ENCODE measurements at regions not wholly inside any gene's neighbourhood (a gene's known extent, or its start where the extent isn't known, plus 50 kb on each side); places are given as distances from the start of the nearest gene placed in this dataset.
A peak's percentile ranks its signal among the peaks of the same experiment; 100 is the strongest.
"Not testable (repeated sequence)": the region's sequence is repeated elsewhere in the genome, so short reads cannot be mapped to it uniquely, and the experiment has no call there.

DNA sequence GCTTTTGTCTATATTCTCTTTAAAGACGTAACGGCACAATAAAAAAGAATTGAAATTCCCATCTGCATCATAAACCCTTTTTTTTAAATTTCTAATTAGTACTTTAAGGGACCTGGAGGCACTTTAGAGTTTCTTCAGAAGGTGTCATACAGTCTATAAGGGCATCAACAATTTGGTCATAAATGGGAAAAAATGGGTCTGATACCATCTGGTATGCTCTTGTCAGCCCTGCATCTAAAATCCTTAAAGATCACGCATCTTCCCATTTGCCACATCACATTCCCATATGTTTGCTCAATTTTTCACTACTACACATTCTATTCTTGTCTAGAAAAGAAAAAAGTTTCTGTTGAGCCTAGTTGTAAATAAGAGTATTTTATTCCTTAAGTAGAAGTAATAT is 53.8 kb downstream of the COX7C start:
- no peak for DNase-seq

DNA sequence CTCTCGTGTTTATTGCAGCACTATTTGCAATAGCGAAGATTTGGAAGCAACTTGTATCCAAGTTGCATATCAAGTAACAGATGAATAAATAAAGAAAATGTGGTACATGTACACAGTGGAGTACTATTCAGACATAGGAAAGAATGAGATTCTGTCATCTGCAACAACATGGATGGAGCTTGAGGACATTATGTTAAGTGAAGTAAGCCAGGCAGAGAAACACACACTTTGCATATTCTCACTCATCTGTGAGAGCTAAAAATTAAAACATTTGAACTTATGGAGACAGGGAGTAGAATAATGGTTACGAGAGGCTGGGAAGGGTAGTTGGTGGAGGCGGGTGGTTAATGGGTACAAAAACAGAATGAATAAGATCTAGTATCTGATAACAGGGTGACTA is 56.3 kb downstream of the COX7C start:
- no peak for DNase-seq

DNA sequence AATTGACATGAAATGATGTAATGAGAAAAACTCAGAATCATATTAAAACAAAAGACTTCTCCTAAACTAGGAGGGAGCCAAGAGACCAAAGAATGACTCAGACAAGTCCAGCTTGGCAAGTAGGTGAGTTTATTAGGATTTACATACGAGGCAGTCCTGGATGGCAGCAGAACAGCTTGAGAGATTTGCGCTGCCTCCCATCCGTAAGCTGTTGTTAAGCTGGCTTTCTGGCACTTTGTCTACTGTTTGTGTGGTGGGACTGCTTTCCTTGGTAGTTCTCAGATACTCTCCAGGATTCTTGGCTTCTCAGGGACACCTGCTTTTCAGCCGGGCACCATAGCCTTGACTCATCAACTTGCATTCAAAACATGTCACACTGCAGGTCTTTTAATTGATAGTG is 57.6 kb downstream of the COX7C start:
- DNase-seq = no peak

DNA sequence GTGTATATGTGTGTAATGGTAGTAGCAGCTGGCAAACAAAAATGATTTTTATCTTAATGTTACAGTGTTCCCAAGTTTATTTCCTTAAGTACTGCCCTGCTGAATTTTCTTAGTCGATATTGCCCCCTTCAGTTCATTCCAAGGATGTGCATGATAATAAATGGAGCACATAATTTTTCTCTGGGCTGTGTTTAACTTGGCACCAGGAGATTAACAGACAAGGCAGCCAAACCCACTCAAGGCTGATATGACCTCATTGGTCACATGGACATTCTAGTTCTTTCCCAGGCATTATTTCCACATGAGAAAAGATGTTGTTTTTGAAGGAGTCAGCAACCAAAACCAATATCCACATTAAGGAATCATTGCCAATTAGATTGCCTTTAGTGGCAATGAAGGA is 61.8 kb downstream of the COX7C start:
- DNase-seq = peak; percentile 50

DNA sequence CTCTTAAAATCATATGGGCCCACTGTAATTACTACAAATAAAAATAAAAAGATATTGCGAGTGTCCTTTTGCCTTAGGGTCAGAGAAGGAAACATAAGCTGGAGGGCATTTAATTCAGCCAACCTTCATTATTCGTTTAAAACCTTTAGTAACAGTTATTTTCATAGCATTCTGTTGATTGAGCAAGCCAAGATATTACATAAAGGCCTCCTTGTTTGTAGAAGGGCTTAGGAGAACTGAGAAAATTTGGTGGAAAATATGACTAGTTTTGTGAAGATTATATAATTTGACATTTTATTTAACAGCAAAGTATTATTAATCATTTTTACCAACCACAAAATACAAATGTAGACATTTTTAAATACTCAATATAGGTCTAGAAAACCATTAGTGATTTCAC is 62.2 kb downstream of the COX7C start:
- DNase-seq = no peak

DNA sequence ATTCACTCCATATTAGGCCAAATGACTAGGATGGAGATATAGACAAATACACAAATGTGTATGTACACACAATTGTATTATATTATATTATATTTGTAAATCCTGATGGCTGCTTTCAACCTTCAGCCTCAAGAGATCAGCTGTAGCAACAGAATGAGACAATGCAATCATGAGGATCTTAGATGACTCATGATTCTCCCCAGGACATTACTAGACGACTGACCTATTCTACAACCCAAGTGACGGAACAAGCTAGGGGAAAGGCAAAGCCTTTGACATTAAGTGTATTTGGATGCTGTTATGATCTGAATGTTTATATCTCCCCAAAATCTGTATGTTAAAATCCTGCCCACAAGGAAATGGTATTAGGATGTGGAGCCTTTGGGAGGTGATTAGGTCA is 66.5 kb downstream of the COX7C start:
- DNase-seq = no peak

DNA sequence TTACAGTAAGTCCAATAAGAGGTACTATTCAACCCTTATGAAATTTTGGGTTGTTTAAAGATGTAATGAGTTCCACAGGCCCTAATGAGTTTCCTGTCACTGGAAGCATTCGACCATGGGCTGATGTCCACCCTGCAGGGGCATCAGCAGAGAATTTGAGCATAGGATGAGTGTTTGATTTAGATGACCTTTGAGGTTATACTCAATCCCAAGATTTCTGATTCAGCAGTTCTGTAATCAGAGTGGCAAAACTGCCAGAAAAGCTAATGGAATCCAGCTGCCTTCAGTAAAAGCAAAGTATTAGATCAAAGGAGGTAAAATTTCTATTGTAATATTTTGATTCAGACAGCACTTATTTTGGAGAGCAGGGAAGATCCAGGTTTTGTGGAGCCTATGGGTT is 68.3 kb downstream of the COX7C start:
- DNase-seq = no peak

DNA sequence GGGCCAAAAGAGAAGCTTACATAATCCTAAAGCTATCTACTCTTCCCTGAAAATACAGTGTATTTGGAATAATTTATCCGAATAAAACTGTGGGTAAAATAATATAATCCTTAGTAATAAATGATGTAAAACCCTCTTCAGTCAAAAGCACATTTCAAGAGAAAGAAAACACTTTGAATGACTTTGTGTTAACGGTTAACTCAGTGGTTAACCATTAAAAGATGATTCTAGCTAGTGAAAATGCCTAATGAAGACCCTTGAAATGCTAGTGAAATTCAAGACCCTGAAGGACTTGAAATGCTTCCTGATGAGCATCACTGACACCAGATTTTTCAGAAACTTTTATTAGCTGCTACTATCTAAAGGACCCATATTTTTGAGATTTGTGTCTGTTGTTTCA is 70.7 kb downstream of the COX7C start:
- peak; percentile 5 for DNase-seq

DNA sequence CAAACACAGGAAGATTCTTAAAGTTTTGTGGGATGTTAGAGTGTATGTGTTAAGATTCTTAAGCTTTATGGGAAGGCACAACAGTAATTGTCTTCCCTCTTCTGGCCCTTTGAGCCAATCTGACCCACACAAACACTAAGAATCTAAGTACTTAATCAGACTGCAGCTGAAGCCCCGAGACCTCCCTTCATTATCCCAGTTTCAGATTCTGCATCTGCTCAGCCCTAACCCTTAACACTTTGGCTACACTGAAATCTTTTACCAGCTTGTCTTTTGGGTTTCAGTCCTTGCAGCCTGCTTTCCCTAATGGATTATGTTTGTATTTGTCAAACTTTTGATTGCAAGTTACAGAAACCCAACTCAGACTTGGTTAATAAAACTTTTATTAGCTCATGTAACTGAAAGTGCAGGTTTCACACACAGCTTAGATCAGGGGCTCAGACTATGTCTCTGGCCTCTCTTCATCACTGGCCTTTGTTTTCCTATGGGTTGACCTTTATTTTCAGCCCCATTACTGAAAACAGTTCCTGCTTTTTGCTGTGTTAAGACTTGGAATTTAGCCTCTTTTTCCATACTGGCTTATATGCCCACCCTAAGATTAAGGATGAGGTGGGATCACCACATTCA is 71.5 kb downstream of the COX7C start:
- no peak for DNase-seq

DNA sequence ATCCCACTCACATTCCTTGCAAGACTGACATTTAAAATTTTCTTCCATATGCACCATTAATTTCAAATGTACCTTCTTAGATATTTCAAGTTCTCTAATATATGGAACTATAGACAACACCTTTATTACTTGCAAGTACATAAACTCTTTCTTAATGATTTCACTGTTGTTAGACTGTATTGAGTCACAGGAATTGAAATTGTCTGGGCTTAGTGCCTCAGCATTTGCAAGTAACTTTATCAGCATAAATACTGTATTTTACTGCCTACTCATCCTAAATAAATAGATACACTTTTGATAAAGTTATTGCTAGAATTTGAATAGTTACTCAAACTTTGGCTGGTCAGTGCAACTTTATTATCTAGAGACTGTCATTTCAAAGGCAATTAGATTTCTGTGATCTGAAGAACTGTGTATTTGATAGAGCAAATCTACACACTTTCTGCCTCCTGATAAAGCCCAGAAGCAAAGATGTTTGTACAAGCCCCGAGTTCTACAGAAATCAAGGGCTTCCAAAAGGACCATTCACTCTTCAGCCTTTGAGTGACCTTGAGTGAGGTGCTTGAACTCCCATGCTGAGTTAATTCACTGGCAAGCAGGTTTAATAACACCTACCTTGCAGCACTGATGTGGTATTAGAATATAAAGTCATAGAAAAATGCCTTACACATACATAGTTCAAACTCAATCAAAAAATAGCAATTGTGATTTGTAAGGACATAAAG is 91.6 kb downstream of the COX7C start:
- no peak for DNase-seq

DNA sequence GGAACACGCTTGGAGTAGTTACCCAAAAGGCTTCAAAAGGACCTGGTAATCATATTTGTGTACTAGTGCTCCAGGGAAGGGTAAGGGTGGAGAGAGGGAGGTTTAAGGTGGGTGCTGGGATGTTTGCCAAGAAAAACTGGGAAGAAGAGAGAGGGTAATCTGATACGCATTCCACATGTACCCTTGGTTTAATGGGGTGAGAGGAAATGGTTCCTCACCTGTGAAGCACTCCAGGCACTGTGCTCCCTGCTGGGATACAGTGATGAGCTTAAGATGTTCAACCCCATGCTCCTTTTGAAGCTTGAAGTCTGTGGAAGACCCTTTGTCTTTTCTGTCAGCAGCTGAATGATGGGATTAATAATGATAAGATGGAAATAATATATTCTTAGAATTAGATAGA is 98.4 kb downstream of the COX7C start:
- DNase-seq = no peak

DNA sequence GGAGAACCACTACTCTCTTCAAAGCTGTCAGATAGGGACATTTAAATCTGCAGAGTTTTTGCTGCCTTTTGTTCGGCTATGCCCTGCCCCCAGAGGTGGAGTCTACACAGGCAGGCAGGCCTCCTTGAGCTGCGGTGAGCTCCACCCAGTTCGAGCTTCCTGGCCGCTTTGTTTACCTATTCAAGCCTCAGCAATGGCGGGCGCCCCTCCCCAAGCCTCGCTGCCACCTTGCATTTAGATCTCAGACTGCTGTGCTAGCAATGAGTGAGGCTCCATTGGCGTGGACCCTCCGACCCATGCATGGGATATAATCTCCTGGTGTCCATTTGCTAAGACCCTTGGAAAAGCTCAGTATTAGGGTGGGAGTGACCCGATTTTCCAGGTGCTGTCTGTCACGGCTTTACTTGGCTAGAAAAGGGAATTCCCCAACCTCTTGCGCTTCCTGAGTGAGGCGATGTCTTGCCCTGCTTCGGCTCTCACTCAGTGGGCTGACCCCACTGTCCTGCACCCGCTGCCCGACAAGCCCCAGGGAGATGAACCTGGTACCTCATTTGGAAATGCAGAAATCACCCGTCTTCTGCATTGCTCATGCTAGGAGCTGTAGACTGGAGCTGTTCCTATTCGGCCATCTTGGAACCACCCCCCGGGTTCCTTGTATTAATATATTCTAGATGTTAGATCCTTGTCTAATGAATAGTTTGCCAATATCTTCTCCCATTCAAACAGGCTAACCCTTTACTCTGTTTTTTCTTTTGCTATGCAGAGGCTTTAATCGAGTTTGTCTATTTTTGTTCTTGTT is 113.8 kb downstream of the COX7C start:
- not testable (repeated sequence) for DNase-seq

DNA sequence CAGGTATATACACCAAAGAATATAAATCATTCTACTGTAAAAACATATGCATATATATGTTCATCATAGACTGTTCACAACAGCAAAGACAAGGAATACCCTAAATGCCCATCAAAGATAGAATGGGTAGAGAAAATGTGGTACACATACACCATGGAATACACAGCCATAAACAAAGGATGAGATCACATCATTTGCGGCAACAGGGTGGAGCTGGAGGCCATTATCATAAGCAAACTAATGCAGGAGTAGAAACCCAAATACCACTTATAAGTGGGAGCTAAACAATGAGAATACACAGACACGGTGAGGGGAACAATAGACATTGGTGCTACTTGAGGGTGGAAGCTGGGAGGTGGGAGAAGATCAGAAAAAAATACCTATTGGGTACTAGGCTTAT is 117.6 kb downstream of the COX7C start:
- no peak for DNase-seq

DNA sequence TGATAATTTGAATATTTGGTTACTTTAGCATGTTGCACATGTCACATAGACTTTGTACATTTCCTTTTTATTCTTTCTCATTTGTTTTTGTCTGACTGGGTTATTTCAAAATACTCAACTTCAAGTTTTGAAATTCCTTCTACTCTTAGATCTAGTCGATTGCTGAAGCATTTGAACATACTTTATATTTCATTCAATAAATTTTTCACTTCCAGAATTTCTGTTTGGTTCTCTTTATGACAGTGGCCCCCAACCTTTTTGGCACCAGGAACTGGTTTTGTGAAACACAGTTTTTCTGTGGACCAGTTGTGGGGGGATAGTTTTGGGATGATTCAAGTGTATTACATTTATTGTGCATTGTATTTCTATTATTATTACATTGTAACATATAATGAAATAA is 119.8 kb downstream of the COX7C start:
- no peak for DNase-seq

DNA sequence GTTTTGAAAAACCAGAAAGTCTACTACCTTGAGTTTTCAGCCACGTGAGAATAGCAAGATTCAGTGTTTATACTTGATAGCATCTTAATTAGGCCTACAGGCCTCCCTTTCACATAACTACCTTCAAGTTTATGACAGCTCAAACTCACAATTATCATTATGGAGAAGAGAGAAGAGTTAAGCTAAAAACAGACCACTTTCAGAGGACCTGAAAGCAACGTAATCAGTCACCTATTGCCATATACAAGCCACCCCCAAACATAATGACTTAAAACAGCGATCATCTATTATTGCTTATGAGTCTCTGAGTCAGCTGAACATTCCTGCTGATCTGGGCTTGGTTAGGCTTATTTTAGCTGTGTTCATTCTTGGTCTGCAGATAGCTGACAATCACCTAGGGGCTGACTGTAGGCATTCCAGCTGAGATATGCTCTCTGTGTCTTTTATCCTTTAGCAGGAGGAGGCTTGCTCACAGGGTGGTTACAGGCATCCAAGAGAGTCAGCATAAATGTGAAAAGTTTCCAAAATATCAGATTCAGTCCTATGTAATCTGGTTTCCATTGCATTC is 130.9 kb downstream of the COX7C start:
- DNase-seq = no peak

DNA sequence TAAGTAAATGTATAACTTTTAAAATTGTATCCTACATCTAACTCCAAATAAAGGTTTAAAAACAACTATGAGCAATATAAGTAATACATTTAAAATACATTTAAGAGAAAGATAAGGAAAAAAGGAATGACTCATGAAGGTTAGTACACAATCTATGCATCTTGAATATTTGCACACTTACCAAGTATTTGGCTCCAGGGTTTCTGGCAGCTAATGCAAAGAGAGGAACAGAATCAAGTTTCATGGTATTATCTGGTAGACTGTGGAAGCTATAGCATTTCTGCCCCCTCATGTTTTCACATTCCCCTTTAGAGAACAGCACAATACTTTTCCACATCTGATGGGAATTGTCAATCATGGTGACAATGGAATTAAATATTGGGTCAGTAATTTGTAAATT is 132.1 kb downstream of the COX7C start:
- no peak for DNase-seq

DNA sequence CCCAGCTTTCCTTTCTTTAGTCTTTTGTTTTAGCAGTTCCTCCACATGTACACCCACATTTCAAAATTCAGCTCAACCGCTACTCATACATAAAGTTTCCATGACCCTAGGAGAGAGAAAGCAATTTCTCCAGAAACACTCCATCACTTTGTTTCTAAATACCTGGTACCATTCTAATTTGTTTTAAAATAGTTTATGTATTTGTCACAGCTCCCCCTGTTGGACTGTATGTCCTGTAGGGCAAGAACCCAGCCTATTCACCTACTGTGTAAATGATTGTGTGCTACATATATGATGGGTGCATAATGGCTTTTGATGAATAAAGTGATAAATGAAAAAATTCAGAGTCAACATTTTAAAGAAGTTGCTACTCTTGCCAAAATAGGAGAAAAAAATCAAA is 139.1 kb downstream of the COX7C start:
- no peak for DNase-seq

DNA sequence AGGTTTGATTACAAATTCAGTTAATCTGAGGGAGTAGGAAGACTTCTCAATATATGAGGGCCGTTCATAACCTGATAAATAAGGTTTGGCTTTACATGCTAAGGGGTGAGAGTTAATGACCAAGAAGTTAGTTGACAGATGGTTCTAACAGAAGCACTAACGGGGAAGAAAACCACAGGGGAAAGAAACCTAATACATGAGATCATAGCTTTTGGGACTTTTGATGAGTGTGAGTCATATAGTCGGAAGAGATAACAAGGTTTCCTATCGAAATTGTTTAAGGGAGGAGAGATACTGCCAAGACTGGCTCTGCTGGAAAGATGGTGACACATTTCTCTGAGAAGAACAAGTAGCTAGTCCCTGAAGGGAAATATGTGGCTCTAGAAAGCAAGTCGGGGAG is 140.1 kb downstream of the COX7C start:
- DNase-seq = no peak

DNA sequence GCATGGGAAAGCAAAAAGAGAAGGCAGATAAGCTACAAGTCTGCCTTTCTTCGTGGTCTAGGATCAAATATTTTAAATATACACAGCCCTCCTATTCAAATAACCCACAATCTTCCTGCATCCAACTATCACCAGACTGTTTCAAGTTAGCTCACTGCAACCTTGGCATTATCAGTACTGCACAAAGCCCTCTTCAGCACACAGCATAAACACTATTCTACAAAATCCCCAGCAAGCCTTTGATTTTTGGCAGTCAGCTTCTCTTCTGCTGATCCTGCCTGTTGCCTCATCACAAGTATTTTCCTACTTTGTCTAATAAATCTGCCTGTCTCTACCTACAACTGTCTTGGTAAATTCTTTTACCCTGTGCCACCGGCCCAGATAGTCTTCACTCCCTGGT is 142.9 kb downstream of the COX7C start:
- DNase-seq = no peak

DNA sequence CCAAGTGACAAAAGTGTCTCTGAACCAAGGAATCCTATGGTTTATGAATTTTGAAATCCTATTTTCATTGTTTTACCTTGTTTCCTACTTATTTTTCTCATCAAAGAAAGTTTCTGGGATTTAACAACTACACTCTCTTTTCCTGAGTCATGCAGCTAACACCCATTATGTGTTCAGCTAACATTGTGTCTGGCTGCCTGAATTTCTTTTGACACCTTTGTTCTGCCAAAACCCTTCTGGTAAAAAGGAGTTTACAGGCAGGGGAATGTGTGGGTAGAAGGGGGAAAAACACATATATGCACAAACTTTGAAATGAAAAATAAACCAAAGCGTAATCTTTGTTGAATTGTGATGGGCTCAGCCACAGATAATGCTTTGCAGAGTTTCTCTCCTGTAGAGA is 146.2 kb downstream of the COX7C start:
- no peak for DNase-seq

DNA sequence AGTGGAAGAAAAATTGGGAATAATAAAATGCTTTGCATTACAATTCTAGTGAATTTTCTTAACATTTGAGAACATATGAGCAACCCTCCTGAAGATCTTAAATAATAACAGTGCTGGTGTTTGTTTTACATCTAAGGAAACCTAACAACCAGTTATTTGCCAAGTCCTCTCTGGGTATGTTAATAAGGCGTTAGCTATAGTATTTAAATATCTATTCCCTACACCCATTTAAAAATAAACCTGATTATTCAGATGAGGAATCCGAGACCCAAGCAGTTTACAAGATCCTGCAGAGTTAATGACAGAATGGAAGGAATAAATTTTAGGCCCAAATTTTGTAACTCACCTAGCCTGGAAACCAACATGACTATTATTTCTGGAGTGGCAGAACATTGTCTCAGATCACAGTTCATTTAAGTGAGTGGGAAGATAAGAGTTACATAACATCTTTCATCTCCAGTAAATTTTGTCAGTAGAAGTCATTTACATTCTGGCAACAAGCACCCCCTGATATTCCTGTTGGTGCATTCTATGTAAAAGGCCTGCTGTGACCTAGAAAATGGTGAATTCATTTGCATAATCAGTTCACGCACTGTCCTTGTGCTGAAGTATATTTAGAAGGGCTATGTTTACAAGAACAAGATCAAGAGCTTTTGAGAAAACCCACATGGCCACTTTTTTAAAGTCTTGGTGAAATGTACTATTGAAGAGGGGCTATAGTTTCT is 148.2 kb downstream of the COX7C start:
- DNase-seq = no peak

DNA sequence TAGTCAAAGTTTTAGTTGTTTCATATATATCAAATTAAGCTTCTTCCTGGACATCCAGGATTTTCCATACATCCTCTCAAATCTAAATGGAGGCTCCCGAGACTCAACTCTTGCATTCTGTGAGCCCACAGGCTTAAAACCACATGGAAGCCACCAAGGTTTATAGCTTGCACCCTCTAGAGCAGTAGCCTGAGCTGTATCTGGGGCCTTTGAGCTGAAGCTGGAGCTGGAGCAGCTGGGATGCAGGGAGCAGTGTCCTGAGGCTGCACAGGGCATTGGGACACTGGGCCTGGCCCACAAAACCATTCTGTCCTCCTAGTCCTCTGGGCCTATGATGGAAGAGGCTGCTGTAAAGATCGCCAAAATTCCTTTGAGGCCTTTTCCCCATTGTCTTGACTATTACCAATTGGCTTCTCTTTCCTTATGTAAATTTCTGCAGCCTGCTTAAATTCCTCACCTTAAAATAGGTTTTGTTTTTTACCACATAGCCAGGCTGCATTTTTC is 151.0 kb downstream of the COX7C start:
- no peak for DNase-seq
